ENCODE measurements at regions not wholly inside any gene's neighbourhood (a gene's known extent, or its start where the extent isn't known, plus 50 kb on each side); places are given as distances from the start of the nearest gene placed in this dataset.

GRCh38 chr13:24982333-24982999, 113.5 kb upstream of the PABPC3 start (continued):
- TF ChIP-seq HNF1A (IDR thresholded peaks at IDR 0.05; ENCODE audit: low read depth) = no peak
- no peak for TF ChIP-seq HNF1A (CRISPR knock-in tag; IDR thresholded peaks at IDR 0.05; ENCODE audit: borderline replicate concordance)
- TF ChIP-seq KDM2A (CRISPR knock-in tag; IDR thresholded peaks at IDR 0.05; ENCODE audit: borderline replicate concordance, low read depth) = no peak
- TF ChIP-seq ZNF12 (CRISPR knock-in tag; IDR thresholded peaks at IDR 0.05) = no peak
- no peak for TF ChIP-seq MAF1 (CRISPR knock-in tag; IDR thresholded peaks at IDR 0.05; ENCODE audit: borderline replicate concordance)
- TF ChIP-seq HES4 (CRISPR knock-in tag; IDR thresholded peaks at IDR 0.05; ENCODE audit: borderline replicate concordance) = no peak
- no peak for TF ChIP-seq ZBTB4 (CRISPR knock-in tag; IDR thresholded peaks at IDR 0.05; ENCODE audit: borderline replicate concordance)
- TF ChIP-seq TRIM22 (IDR thresholded peaks at IDR 0.05) = no peak
- TF ChIP-seq RBFOX2 (IDR thresholded peaks at IDR 0.05; ENCODE audit: low read depth, low read length) = no peak
